ENCODE measurements at regions not wholly inside any gene's neighbourhood (a gene's known extent, or its start where the extent isn't known, plus 50 kb on each side); places are given as distances from the start of the nearest gene placed in this dataset.

DNA sequence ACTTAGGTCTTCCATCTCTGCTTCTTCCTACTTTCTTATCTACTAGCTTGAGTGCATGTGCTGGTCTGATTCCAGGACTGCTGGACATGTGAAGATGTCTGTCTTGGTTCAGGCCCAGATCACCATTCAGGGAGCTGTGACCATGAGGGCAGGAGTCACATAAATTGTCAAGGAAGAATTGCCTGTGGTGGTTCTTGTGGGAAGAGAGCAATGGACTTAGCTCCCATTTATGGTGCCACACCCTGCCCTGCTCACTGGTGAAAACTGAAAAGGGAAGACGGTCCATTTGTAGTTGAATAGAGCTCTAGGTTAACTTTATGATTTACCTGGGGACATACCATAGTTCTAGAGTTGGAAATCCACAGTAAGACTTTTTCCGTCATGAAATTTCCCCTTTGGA lies 244.3 kb upstream of the ZNF608 start:
- TF ChIP-seq, protein P1, sequence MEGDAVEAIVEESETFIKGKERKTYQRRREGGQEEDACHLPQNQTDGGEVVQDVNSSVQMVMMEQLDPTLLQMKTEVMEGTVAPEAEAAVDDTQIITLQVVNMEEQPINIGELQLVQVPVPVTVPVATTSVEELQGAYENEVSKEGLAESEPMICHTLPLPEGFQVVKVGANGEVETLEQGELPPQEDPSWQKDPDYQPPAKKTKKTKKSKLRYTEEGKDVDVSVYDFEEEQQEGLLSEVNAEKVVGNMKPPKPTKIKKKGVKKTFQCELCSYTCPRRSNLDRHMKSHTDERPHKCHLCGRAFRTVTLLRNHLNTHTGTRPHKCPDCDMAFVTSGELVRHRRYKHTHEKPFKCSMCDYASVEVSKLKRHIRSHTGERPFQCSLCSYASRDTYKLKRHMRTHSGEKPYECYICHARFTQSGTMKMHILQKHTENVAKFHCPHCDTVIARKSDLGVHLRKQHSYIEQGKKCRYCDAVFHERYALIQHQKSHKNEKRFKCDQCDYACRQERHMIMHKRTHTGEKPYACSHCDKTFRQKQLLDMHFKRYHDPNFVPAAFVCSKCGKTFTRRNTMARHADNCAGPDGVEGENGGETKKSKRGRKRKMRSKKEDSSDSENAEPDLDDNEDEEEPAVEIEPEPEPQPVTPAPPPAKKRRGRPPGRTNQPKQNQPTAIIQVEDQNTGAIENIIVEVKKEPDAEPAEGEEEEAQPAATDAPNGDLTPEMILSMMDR (IDR thresholded peaks at IDR 0.05): no peak
- ATAC-seq (ENCODE audit: low FRiP score) (no peak), DNase-seq (ENCODE audit: low spot score) (no peak)

DNA sequence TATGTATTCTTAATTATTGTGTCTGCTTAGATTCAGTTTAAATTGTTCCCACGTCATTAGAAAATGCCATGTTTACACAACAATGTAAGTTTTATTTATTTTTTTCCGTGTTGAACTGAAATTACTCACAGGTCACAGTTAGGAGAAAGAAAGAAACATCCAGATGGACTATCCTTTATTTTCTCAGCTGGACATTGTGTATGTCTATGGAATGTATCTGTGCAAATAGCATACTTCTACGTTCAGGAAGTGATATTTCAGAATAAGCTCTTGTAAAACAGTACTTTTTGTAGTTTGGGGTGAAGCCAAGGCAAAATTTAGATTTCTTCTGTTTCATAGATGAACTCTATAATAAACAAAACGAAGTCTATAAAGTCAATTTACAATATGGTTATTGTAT lies 249.0 kb upstream of the ZNF608 start:
- TF ChIP-seq, protein P1 (IDR thresholded peaks at IDR 0.05): no peak
- ATAC-seq (ENCODE audit: low FRiP score) (no peak), DNase-seq (ENCODE audit: low spot score) (no peak)

DNA sequence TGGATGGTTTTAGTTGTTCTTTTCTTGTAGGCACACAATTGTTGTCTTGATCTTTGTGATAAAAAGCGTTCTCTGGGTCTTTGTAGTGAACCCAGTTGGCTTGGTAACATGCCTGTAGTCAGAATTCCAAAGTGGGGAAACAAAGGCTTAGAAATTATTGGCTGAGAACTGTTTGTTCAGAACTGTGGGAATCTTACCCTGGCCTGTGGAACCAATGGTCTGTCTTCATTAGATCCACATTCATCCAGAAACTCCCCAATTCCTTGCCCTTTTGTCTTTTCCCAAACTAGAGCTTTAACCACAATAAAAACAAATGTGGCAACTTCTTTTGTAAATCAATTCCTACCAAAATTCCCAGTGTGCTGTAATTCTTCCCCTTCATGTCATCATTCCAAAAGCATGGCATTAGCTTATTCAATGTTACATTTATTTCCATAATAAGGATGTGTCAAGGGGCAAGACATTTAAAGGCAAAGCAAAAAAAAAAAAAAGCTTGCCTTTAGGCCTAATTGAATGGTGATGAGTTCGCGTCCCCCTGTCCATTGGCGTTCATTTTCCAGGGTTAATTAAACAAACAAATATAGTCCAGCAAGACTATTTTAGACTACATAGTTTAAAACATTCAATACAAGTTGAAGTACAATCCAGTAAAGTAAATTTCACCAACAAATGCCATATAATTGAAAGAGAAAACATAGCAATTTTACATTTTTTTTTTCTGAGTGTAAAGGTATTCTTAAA lies 249.8 kb upstream of the ZNF608 start:
- TF ChIP-seq, protein P1 (IDR thresholded peaks at IDR 0.05): no peak
- ATAC-seq (ENCODE audit: low FRiP score) (no peak), DNase-seq (ENCODE audit: low spot score) (no peak)

DNA sequence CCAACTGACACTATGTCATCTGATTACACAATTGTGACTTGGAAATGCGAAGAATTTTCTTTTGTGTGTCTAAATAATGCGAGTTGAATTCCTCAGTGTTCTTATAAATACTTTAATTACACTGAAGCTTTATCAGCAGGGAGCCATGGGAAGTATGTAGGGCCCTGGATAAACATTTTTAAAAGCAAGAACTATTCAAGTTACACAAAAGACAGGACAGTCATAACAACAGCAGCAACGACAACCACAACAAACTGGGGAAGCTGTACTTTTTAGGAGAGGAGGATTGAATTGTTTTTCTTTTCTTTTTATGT lies 250.3 kb upstream of the ZNF608 start:
- DNase-seq (ENCODE audit: low spot score): no peak
- TF ChIP-seq, protein P1 (IDR thresholded peaks at IDR 0.05): no peak
- ATAC-seq (ENCODE audit: low FRiP score): no peak

DNA sequence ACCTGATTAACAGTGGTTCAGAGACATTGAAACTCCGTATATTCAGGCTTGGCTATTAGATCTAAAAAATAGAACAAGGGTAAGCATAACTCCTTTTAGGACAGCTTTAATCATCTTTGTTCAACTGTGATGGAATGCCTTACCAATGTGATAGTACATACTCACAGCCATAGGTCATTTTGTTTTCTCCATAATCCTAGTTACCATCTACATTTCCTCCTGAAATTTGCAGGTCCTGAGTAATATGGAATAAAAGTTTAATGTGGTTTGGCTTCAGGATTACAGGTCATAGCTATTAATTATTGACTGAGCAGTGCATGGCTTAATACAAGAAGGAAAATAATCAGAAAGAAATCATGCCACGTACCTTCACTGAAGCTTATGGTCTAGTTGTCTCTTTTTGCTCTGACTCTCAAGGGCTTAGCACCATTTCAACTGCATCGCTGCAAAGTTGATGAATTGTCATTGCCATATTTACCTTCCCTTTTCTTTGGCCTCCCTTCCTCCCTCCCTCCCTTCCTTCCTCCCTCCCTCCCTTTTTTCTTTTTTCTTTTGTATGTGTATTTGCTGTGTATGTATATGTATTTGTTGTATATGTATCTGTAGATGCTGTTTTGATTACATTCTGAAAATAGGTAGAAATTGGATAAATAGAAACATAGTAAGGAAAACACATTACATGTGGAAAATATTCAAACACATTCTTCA lies 250.9 kb upstream of the ZNF608 start:
- DNase-seq (ENCODE audit: low spot score) (no peak), ATAC-seq (ENCODE audit: low FRiP score) (no peak)
- TF ChIP-seq, protein P1 (IDR thresholded peaks at IDR 0.05): no peak

DNA sequence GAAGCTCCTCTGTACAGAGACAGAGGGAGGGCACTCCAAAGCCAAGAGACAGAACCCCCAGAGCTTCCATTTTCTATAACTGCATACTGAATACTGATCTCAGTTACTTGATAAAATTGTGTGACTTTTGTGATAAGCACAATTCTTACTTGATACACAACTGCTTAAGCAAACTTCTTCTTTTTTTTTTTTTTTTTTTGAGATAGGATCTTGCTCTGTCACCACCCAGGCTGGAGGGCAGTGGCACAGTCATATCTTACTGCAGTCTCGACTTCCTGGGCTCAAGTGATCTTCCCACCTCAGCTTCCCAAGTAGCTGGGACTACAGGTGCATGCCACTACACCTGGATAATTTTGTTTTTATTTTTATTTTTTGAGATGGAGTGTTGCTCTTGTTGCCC lies 252.1 kb upstream of the ZNF608 start:
- TF ChIP-seq, protein P1 (IDR thresholded peaks at IDR 0.05): no peak
- DNase-seq (ENCODE audit: low spot score): no peak

More for the DNA sequence above, 252.1 kb upstream of the ZNF608 start:
- no peak for ATAC-seq (ENCODE audit: low FRiP score)

All from omental fat pad (tissue), 3 donors.